ENCODE measurements at regions not wholly inside any gene's neighbourhood (a gene's known extent, or its start where the extent isn't known, plus 50 kb on each side); places are given as distances from the start of the nearest gene placed in this dataset.

GRCh38 chr21:8993943-8994639 is 1527.3 kb upstream of the TPTE start:
- TF ChIP-seq CTCF (IDR thresholded peaks at IDR 0.05; ENCODE audit: insufficient read depth, low read length) (no peak), POLR2AphosphoS5 (IDR thresholded peaks at IDR 0.05; ENCODE audit: low read depth) (no peak), SPI1 (IDR thresholded peaks at IDR 0.05; ENCODE audit: borderline replicate concordance, low read depth) (no peak), REST (IDR thresholded peaks at IDR 0.05; ENCODE audit: insufficient replicate concordance, low read depth) (no peak), GABPA (IDR thresholded peaks at IDR 0.05; ENCODE audit: low read depth) (no peak)

Data from HL-60 (cell line).